ENCODE measurements at regions not wholly inside any gene's neighbourhood (a gene's known extent, or its start where the extent isn't known, plus 50 kb on each side); places are given as distances from the start of the nearest gene placed in this dataset.

DNA sequence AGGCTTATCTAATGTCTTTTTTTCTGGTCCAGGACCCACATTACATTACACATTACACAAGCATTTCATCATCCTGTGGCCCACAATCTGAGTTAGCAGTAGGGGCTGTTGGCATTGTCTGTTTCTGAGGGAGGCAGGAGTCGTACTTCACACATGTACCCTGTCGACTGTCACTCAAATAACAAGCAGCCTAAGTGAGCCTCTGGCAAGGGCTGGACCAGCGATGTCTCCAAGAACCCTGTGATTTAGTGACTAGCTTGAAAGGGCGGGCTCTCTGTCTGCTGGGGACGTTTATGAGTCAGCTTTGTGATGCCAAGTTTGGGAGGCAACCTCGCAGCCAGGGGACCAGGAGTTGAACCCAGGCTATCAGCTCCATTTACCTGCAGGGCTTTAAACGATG is 251.4 kb downstream of the HS3ST3B1 start:
- H3K27me3 ChIP-seq = no peaks in the 10 kb centered on the region
- intact Hi-C loops (cut with DNase I) = no loop called here
- H3K4me3 ChIP-seq = no peak overlapping the region
- ATAC-seq (no peak), DNase-seq (no peak)
- 77% methylated on average over 6 of the region's 7 CpGs for WGBS (ENCODE audit: insufficient coverage, low coverage, low lambda C conversion rate, missing lambda C conversion rate)
- TF ChIP-seq, protein P1, sequence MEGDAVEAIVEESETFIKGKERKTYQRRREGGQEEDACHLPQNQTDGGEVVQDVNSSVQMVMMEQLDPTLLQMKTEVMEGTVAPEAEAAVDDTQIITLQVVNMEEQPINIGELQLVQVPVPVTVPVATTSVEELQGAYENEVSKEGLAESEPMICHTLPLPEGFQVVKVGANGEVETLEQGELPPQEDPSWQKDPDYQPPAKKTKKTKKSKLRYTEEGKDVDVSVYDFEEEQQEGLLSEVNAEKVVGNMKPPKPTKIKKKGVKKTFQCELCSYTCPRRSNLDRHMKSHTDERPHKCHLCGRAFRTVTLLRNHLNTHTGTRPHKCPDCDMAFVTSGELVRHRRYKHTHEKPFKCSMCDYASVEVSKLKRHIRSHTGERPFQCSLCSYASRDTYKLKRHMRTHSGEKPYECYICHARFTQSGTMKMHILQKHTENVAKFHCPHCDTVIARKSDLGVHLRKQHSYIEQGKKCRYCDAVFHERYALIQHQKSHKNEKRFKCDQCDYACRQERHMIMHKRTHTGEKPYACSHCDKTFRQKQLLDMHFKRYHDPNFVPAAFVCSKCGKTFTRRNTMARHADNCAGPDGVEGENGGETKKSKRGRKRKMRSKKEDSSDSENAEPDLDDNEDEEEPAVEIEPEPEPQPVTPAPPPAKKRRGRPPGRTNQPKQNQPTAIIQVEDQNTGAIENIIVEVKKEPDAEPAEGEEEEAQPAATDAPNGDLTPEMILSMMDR (IDR thresholded peaks at IDR 0.05) = no peak
- TF ChIP-seq POLR2A (IDR thresholded peaks at IDR 0.05) = no peak
- H3K4me1 ChIP-seq = no peaks in the 10 kb centered on the region
- no peaks in the 10 kb centered on the region for H3K9me3 ChIP-seq
- no peaks in the 10 kb centered on the region for H3K36me3 ChIP-seq
- H3K27ac ChIP-seq = no peak overlapping the region

DNA sequence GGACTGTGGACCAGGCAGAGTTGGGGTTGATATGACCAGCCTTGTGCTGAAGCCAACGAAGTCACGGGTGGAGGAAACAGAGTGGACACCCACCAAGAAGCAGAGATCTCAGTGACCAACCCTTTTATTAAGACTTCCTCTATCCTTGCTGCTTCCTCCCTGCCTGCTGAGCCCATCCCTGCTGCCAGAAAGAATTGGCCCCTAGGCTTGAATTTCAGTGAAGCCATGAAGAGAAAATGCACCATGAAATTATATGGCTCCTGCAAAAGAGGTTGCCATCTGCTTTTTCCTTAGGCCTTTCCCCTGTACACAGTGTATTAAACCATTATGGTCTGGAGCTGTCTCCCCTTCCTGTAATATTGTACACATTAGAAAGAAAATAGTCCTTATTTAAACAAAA is 246.7 kb downstream of the HS3ST3B1 start:
- DNase-seq = no peak
- no CpG with 5 or more reads among the region's 2 CpGs for WGBS (ENCODE audit: insufficient coverage, low coverage, low lambda C conversion rate, missing lambda C conversion rate)
- no peak overlapping the region for H3K4me3 ChIP-seq
- no peaks in the 10 kb centered on the region for H3K9me3 ChIP-seq
- no peaks in the 10 kb centered on the region for H3K36me3 ChIP-seq
- TF ChIP-seq, protein P1 (IDR thresholded peaks at IDR 0.05) = no peak
- TF ChIP-seq POLR2A (IDR thresholded peaks at IDR 0.05) = no peak
- H3K27ac ChIP-seq = no peak overlapping the region
- intact Hi-C loops (cut with DNase I) = no loop called here
- H3K27me3 ChIP-seq = no peaks in the 10 kb centered on the region
- no peak for ATAC-seq
- H3K4me1 ChIP-seq = no peaks in the 10 kb centered on the region

GRCh38 chr17:14547016-14547415 is 246.1 kb downstream of the HS3ST3B1 start:
- H3K4me3 ChIP-seq = no peak overlapping the region
- DNase-seq (no peak), ATAC-seq (no peak)
- intact Hi-C loops (cut with DNase I) = no loop called here
- no peaks in the 10 kb centered on the region for H3K27me3 ChIP-seq
- WGBS (ENCODE audit: insufficient coverage, low coverage, low lambda C conversion rate, missing lambda C conversion rate) = no CpG with 5 or more reads among the region's 5 CpGs
- no peaks in the 10 kb centered on the region for H3K36me3 ChIP-seq
- H3K9me3 ChIP-seq = no peaks in the 10 kb centered on the region
- no peak for TF ChIP-seq POLR2A (IDR thresholded peaks at IDR 0.05)
- TF ChIP-seq, protein P1 (IDR thresholded peaks at IDR 0.05) = no peak
- no peaks in the 10 kb centered on the region for H3K4me1 ChIP-seq
- no peak overlapping the region for H3K27ac ChIP-seq

DNA sequence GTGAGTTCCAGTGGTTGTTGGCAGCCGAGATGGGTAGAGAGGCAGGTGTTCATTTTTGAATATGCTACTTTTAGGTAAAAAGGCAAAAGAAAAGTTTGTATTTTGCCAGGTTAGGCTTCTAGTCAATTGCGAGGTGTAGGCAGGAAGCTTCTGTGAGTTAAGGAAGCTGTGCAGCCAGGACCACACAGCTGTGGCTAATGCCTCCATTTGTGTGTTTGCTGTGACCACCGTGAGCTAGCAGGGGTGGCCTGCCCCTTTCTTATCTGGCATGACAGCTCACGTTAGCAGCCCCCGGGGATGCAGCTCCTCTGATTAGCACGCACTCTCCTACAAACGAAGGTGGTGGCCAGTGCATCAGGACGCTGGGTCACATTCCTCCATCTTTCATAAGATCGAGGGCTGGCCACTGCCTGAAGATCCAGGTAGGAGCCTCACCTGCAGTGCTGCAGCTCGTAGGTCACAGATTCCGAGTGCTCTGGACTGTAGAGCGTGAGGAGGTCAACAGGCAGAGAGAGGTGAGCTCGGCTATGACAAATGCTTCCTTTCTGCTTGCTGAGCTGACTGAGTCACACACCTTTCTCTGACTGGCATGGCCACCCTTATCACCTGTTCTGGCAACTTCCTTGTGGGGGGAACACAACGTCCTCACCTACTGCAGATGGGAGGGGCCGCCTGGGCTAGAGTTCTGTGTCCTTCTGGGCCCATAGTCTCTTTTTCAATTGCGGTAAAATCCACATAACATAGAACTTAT is 244.4 kb downstream of the HS3ST3B1 start:
- 50% methylated on average over 9 of the region's 16 CpGs for WGBS (ENCODE audit: insufficient coverage, low coverage, low lambda C conversion rate, missing lambda C conversion rate)
- no peaks in the 10 kb centered on the region for H3K36me3 ChIP-seq
- H3K4me3 ChIP-seq = no peak overlapping the region
- intact Hi-C loops (cut with DNase I) = no loop called here
- ATAC-seq = no peak
- H3K9me3 ChIP-seq = no peaks in the 10 kb centered on the region
- no peak for DNase-seq
- H3K4me1 ChIP-seq = no peaks in the 10 kb centered on the region
- H3K27me3 ChIP-seq = no peaks in the 10 kb centered on the region
- no peak for TF ChIP-seq POLR2A (IDR thresholded peaks at IDR 0.05)
- TF ChIP-seq, protein P1 (IDR thresholded peaks at IDR 0.05) = no peak
- H3K27ac ChIP-seq = no peak overlapping the region

Measured in right lobe of liver (tissue), 6 donors.